HFFc6 (cell line): ENCODE measurements at regions not wholly inside any gene's neighbourhood (a gene's known extent, or its start where the extent isn't known, plus 50 kb on each side); places are given as distances from the start of the nearest gene placed in this dataset.
A peak's percentile ranks its signal among the peaks of the same experiment; 100 is the strongest.

ENCODE experiments used
- DNase-seq: peaks from one replicate; pipeline ENCODE4 v3.0.0-alpha.2; 2018
- H3K27ac Mint-ChIP-seq: 2 replicates; pipeline ENCODE4 v1.8.0; 2020; ENCODE audit warnings: mild to moderate bottlenecking, mixed read lengths
- H3K27me3 Mint-ChIP-seq: 2 replicates; pipeline ENCODE4 v1.8.0; 2021; ENCODE audit warnings: mild to moderate bottlenecking, moderate library complexity, mixed read lengths; ENCODE audit not compliant: insufficient read depth
- H3K36me3 Mint-ChIP-seq: 2 replicates; pipeline ENCODE4 v1.8.0; 2021; ENCODE audit warnings: low read depth, mixed read lengths
- H3K4me1 Mint-ChIP-seq: 2 replicates; pipeline ENCODE4 v1.8.0; 2020; ENCODE audit warnings: low read depth, mixed read lengths
- H3K4me3 Mint-ChIP-seq: 2 replicates; pipeline ENCODE4 v1.8.0; 2020; ENCODE audit warnings: mild to moderate bottlenecking, moderate library complexity, mixed read lengths
- H3K9me3 Mint-ChIP-seq: 2 replicates; pipeline ENCODE4 v1.8.0; 2020; ENCODE audit warnings: mild to moderate bottlenecking, mixed read lengths
- TF ChIP-seq, protein P1 (sequence below): fragments of 200-600 bp; sonication (generic); IDR thresholded peaks from 2 replicates; pipeline ENCODE4 v1.5.0; 2021; ENCODE audit warnings: antibody characterized with exemption, mild to moderate bottlenecking

DNA sequence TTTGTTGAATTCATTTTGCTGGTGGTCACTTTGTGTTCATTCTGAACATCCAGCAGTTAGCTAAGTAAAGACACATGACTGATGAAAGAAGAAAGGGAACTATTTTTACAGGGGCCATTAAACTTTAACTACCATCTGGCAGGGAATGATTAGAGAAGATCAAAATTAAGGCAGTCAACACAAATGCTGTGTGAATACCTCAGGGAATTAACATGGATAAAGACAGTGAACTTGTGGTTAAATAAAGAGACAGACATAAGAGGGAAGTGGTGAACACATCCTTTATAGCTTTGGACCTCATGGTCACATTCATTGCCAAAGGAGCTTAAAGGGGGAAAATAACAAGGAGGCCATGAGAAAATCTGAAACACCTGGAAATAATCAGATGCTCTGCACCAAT is 52.6 kb upstream of the ATP5MC3 start:
- H3K4me3 Mint-ChIP-seq: no peak overlapping the region
- no peaks in the 10 kb centered on the region for H3K36me3 Mint-ChIP-seq
- H3K27ac Mint-ChIP-seq: no peak overlapping the region
- H3K4me1 Mint-ChIP-seq: peaks cover 7% of the 10 kb centered on the region
- TF ChIP-seq, protein P1, sequence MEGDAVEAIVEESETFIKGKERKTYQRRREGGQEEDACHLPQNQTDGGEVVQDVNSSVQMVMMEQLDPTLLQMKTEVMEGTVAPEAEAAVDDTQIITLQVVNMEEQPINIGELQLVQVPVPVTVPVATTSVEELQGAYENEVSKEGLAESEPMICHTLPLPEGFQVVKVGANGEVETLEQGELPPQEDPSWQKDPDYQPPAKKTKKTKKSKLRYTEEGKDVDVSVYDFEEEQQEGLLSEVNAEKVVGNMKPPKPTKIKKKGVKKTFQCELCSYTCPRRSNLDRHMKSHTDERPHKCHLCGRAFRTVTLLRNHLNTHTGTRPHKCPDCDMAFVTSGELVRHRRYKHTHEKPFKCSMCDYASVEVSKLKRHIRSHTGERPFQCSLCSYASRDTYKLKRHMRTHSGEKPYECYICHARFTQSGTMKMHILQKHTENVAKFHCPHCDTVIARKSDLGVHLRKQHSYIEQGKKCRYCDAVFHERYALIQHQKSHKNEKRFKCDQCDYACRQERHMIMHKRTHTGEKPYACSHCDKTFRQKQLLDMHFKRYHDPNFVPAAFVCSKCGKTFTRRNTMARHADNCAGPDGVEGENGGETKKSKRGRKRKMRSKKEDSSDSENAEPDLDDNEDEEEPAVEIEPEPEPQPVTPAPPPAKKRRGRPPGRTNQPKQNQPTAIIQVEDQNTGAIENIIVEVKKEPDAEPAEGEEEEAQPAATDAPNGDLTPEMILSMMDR: no peak
- H3K27me3 Mint-ChIP-seq: peaks cover 12% of the 10 kb centered on the region
- DNase-seq: no peak
- H3K9me3 Mint-ChIP-seq: peaks cover 8% of the 10 kb centered on the region; the same call in 1 of the 2 replicates

GRCh38 chr2:175233135-175233719 is 51.7 kb upstream of the ATP5MC3 start:
- peaks cover 10% of the 10 kb centered on the region for H3K27me3 Mint-ChIP-seq
- H3K4me3 Mint-ChIP-seq: no peak overlapping the region
- peaks cover 4% of the 10 kb centered on the region; the same call in 1 of the 2 replicates for H3K9me3 Mint-ChIP-seq
- H3K27ac Mint-ChIP-seq: no peak overlapping the region
- TF ChIP-seq, protein P1: no peak
- DNase-seq: peak; percentile 65
- peaks cover 7% of the 10 kb centered on the region for H3K4me1 Mint-ChIP-seq
- no peaks in the 10 kb centered on the region for H3K36me3 Mint-ChIP-seq
